Osteoblast (primary cell): ENCODE measurements at regions not wholly inside any gene's neighbourhood (a gene's known extent, or its start where the extent isn't known, plus 50 kb on each side); places are given as distances from the start of the nearest gene placed in this dataset.

Source experiments
- DNase-seq: peaks from one replicate; pipeline ENCODE4 v3.0.0; 2011; ENCODE audit warnings: low spot score, mixed read lengths; ENCODE audit not compliant: insufficient read length; ENCODE audit errors: missing footprints
- H2AFZ ChIP-seq: 2 replicates; pipeline ENCODE4 v1.6.0; 2011; ENCODE audit warnings: mild to moderate bottlenecking, low read length
- H3K27ac ChIP-seq: 2 replicates; pipeline ENCODE4 v1.5.1; 2011; ENCODE audit warnings: mild to moderate bottlenecking, low read depth, low read length, moderate library complexity
- H3K27me3 ChIP-seq: 2 replicates; pipeline ENCODE4 v1.6.0; 2012; ENCODE audit warnings: mild to moderate bottlenecking, control low read depth, inconsistent platforms, low read length, moderate library complexity; ENCODE audit not compliant: insufficient read depth
- H3K36me3 ChIP-seq: 2 replicates; pipeline ENCODE4 v1.5.1; 2011; ENCODE audit warnings: mild to moderate bottlenecking, low read length, control low read depth, moderate library complexity; ENCODE audit not compliant: insufficient read depth
- H3K4me1 ChIP-seq: 2 replicates; pipeline ENCODE4 v1.5.1; 2011; ENCODE audit warnings: mild to moderate bottlenecking, low read length, control low read depth, moderate library complexity; ENCODE audit not compliant: insufficient read depth
- H3K4me2 ChIP-seq: 2 replicates; pipeline ENCODE4 v1.6.0; 2011; ENCODE audit warnings: mild to moderate bottlenecking, low read length; ENCODE audit not compliant: insufficient read depth
- H3K4me3 ChIP-seq: fragments of 200-600 bp; sonication (generic); 3 replicates; pipeline ENCODE4 v1.5.1; 2012; ENCODE audit warnings: mild to moderate bottlenecking, low read length, inconsistent platforms; ENCODE audit not compliant: insufficient read depth
- H3K79me2 ChIP-seq: 2 replicates; pipeline ENCODE4 v1.6.0; 2012; ENCODE audit warnings: mild to moderate bottlenecking, low read length, control low read depth, inconsistent platforms; ENCODE audit not compliant: insufficient read depth
- H3K9me3 ChIP-seq: 2 replicates; pipeline ENCODE4 v1.5.1; 2011; ENCODE audit warnings: low read depth, low read length, control low read depth
- H4K20me1 ChIP-seq: 2 replicates; pipeline ENCODE4 v1.6.0; 2012; ENCODE audit warnings: mild to moderate bottlenecking, low read length, control low read depth; ENCODE audit not compliant: insufficient read depth
- CTCF ChIP-seq: IDR thresholded peaks from 2 replicates; pipeline ENCODE4 v1.5.1; 2011; ENCODE audit warnings: mild to moderate bottlenecking, low read depth, low read length, moderate library complexity; ENCODE audit errors: extremely low read depth

DNA sequence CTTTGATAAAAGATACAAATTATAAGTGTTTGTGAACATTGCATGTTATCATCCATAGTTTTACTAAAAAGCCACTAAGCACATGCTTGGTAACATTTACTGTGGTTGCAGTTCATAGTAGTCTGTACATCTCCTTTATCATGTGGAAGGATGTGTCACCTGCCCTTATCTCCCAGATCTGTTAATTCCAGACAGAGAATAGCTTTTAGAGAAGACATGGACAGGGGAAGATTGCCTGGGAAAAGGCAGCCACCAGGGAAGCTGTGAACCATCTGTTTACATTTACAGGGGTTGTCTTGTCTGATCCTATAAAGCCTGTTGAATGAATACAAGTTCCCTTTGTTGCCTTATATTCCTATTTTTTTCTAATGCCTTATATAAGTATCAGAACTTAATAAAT, 396.0 kb downstream of the FAT4 start:
- Histone ChIP-seq H3K27me3 (no peaks in the 10 kb centered on the region), H3K79me2 (no peaks in the 10 kb centered on the region), H2AFZ (no peak overlapping the region), H3K9me3 (no peaks in the 10 kb centered on the region), H3K36me3 (no peaks in the 10 kb centered on the region), H3K4me3 (no peak overlapping the region), H4K20me1 (no peaks in the 10 kb centered on the region), H3K27ac (no peak overlapping the region), H3K4me2 (no peak overlapping the region), H3K4me1 (no peaks in the 10 kb centered on the region)
- no peak for TF ChIP-seq CTCF
- peak; percentile 53 for DNase-seq

DNA sequence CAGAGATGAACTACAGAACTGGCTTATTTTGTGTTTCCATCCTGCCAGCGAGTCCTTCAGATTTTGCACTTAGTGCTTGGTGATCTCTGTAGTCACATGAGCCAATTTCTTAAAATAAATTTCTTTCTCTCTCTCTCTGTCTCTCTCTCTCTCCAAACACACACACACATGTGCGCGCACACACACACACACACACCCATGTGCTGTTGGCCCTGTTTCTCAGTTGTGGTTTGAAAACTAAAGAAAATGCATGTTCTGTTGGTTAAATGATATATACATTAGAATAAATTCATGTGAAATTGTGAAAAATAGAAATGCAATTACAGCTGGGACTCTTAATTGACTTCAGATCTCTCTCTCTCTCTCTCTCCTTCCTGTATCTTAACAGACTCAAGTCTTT, 399.3 kb downstream of the FAT4 start:
- Histone ChIP-seq H2AFZ (no peak overlapping the region), H3K4me1 (no peaks in the 10 kb centered on the region), H3K4me2 (no peak overlapping the region), H3K79me2 (no peaks in the 10 kb centered on the region), H4K20me1 (no peaks in the 10 kb centered on the region), H3K27ac (no peak overlapping the region), H3K36me3 (no peaks in the 10 kb centered on the region), H3K4me3 (no peak overlapping the region), H3K9me3 (no peaks in the 10 kb centered on the region), H3K27me3 (no peaks in the 10 kb centered on the region)
- no peak for TF ChIP-seq CTCF
- no peak for DNase-seq

DNA sequence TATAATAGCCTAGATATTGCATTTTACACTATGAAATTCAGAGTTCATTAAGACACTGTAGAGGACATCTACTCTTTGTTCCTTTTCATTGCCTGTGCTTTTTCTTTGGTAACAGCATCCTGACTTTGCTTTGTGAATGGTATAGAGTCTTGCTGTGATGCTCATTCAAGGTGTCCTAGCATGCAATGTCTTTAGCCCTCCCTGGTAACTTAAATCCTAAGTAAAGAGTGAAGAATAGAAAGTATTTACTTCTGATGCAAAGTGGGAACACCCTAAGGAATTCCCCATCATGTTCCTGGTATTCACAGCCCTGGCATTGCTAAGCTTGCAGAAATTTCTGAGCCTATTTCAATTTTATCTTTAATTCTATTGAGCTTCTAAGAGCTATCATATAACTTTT, 400.1 kb downstream of the FAT4 start:
- TF ChIP-seq CTCF = no peak
- H3K27ac ChIP-seq = no peak overlapping the region
- no peaks in the 10 kb centered on the region for H3K27me3 ChIP-seq
- H3K4me3 ChIP-seq = no peak overlapping the region
- H4K20me1 ChIP-seq = no peaks in the 10 kb centered on the region
- H3K36me3 ChIP-seq = no peaks in the 10 kb centered on the region
- peak; percentile 19 for DNase-seq
- H3K4me1 ChIP-seq = no peaks in the 10 kb centered on the region
- H3K4me2 ChIP-seq = no peak overlapping the region
- no peaks in the 10 kb centered on the region for H3K79me2 ChIP-seq
- no peak overlapping the region for H2AFZ ChIP-seq
- H3K9me3 ChIP-seq = no peaks in the 10 kb centered on the region

GRCh38 chr4:125719987-125720386, 405.2 kb downstream of the FAT4 start:
- no peak overlapping the region for H2AFZ ChIP-seq
- H3K9me3 ChIP-seq = no peaks in the 10 kb centered on the region

More at GRCh38 chr4:125719987-125720386, 405.2 kb downstream of the FAT4 start:
- H3K36me3 ChIP-seq = no peaks in the 10 kb centered on the region
- H3K79me2 ChIP-seq = no peaks in the 10 kb centered on the region
- no peaks in the 10 kb centered on the region for H3K4me1 ChIP-seq
- no peak overlapping the region for H3K27ac ChIP-seq
- no peaks in the 10 kb centered on the region for H4K20me1 ChIP-seq
- H3K27me3 ChIP-seq = no peaks in the 10 kb centered on the region
- no peak for TF ChIP-seq CTCF
- no peak overlapping the region for H3K4me3 ChIP-seq
- DNase-seq = no peak
- H3K4me2 ChIP-seq = no peak overlapping the region
